IMR-90 (cell line): ENCODE measurements at regions not wholly inside any gene's neighbourhood (a gene's known extent, or its start where the extent isn't known, plus 50 kb on each side); places are given as distances from the start of the nearest gene placed in this dataset.

Source experiments
- ATAC-seq: fragments of 200-7000 bp; cut with Tn5 transposase; 2 replicates; pipeline ENCODE4 v1.9.1; 2020; ENCODE audit warnings: low read depth, mild to moderate bottlenecking, moderate library complexity
- BruUV-seq: library from RNA; stranded (reverse); fragments of 400-500 nt; replicated peaks from 2 replicates; lab custom pipeline; 2021; lab: Mats Ljungman, UMichigan
- CTCF ChIA-PET: fragments of 300-600 bp; formaldehyde crosslinking; extraction: SDS; loops from one replicate; lab custom pipeline; 2021; ENCODE audit warnings: antibody characterized with exemption; lab: Yijun Ruan, JAX
- POLR2A ChIA-PET: fragments of 300-600 bp; sonication (Branson Sonifier 250); formaldehyde crosslinking; loops from one replicate; lab custom pipeline; 2022; ENCODE audit warnings: antibody characterized with exemption; ENCODE audit not compliant: unreplicated experiment; lab: Charles Lee
- DNase-seq: peaks from one replicate; pipeline ENCODE4 v3.0.0; 2013
- H2AFZ ChIP-seq: replicated peaks from 2 replicates; pipeline ENCODE3; 2013; ENCODE audit warnings: low read length, mild to moderate bottlenecking; ENCODE audit not compliant: poor library complexity
- H2AK5ac ChIP-seq: 2 replicates; pipeline ENCODE4 v1.6.1; 2013; ENCODE audit warnings: low read depth, low read length, inconsistent platforms
- H2AK9ac ChIP-seq: replicated peaks from 2 replicates; pipeline ENCODE3; 2013; ENCODE audit warnings: mild to moderate bottlenecking, low read depth, low read length, moderate library complexity; ENCODE audit not compliant: poor library complexity
- H2BK120ac ChIP-seq: 2 replicates; pipeline ENCODE4 v1.6.1; 2013; ENCODE audit warnings: low read depth, low read length, inconsistent platforms
- H2BK15ac ChIP-seq: 3 replicates; pipeline ENCODE4 v1.6.1; 2013; ENCODE audit warnings: low read depth, low read length, inconsistent platforms
- H2BK20ac ChIP-seq: 2 replicates; pipeline ENCODE4 v1.6.1; 2013; ENCODE audit warnings: low read depth, mild to moderate bottlenecking, inconsistent platforms, low read length, moderate library complexity
- H2BK5ac ChIP-seq: 2 replicates; pipeline ENCODE4 v1.6.1; 2013; ENCODE audit warnings: mild to moderate bottlenecking, low read depth, low read length, inconsistent platforms; ENCODE audit not compliant: poor library complexity, severe bottlenecking
- H3K14ac ChIP-seq: replicated peaks from 2 replicates; pipeline ENCODE4 v1.6.1; 2013; ENCODE audit warnings: low read depth, low read length, inconsistent platforms
- H3K18ac ChIP-seq: 2 replicates; pipeline ENCODE4 v1.6.1; 2013; ENCODE audit warnings: low read depth, low read length, control low read depth
- H3K23ac ChIP-seq: 2 replicates; pipeline ENCODE4 v1.6.1; 2013; ENCODE audit warnings: low read depth, low read length, inconsistent platforms
- H3K27ac ChIP-seq: 2 replicates; pipeline ENCODE4 v1.5.1; 2013; ENCODE audit warnings: mild to moderate bottlenecking, control low read depth, low read length; ENCODE audit not compliant: insufficient read depth
- H3K27me3 ChIP-seq: 2 replicates; pipeline ENCODE4 v1.6.1; 2013; ENCODE audit warnings: low read length; ENCODE audit not compliant: control insufficient read depth, insufficient read depth
- H3K36me3 ChIP-seq: 2 replicates; pipeline ENCODE4 v1.6.1; 2013; ENCODE audit warnings: low read length, mixed read lengths; ENCODE audit not compliant: control insufficient read depth, insufficient read depth
- H3K4ac ChIP-seq: 2 replicates; pipeline ENCODE4 v1.6.1; 2013; ENCODE audit warnings: low read depth, low read length, inconsistent platforms
- H3K4me1 ChIP-seq: 2 replicates; pipeline ENCODE4 v1.6.1; 2013; ENCODE audit warnings: low read length, mixed read lengths; ENCODE audit not compliant: control insufficient read depth, insufficient read depth
- H3K4me2 ChIP-seq: 2 replicates; pipeline ENCODE4 v1.6.1; 2013; ENCODE audit warnings: low read depth, mild to moderate bottlenecking, control low read depth, low read length, moderate library complexity
- H3K4me3 ChIP-seq: 2 replicates; pipeline ENCODE4 v1.5.1; 2013; ENCODE audit warnings: low read depth, mild to moderate bottlenecking, control low read depth, low read length, moderate library complexity; ENCODE audit not compliant: insufficient read depth
- H3K56ac ChIP-seq: 2 replicates; pipeline ENCODE4 v1.6.1; 2013; ENCODE audit warnings: low read length, inconsistent platforms; ENCODE audit not compliant: insufficient read depth; ENCODE audit errors: extremely low read depth
- H3K79me1 ChIP-seq, 2 experiments: 2 replicates each; pipeline ENCODE4 v1.6.1; 2013; ENCODE audit warnings: low read length in 2 of 2, inconsistent platforms in 1 of 2, low read depth in 1 of 2
- H3K9ac ChIP-seq: 2 replicates; pipeline ENCODE4 v1.6.1; 2013; ENCODE audit warnings: low read depth, low read length, control low read depth
- H3K9me1 ChIP-seq: 2 replicates; pipeline ENCODE4 v1.6.1; 2013; ENCODE audit warnings: low read length, inconsistent platforms; ENCODE audit not compliant: insufficient read depth
- H3K9me3 ChIP-seq: 2 replicates; pipeline ENCODE4 v1.6.1; 2013; ENCODE audit warnings: low read length; ENCODE audit not compliant: control insufficient read depth, insufficient read depth
- H4K20me1 ChIP-seq: 2 replicates; pipeline ENCODE4 v1.6.1; 2013; ENCODE audit warnings: low read length, inconsistent platforms; ENCODE audit not compliant: insufficient read depth
- H4K5ac ChIP-seq: 2 replicates; pipeline ENCODE4 v1.6.1; 2013; ENCODE audit warnings: mild to moderate bottlenecking, low read depth, low read length, control low read depth
- H4K8ac ChIP-seq, 2 experiments: 2 replicates each; pipeline ENCODE4 v1.6.1; 2013; ENCODE audit warnings: low read depth in 2 of 2, low read length in 2 of 2, control low read depth in 1 of 2, inconsistent platforms in 1 of 2
- H4K91ac ChIP-seq: 2 replicates; pipeline ENCODE4 v1.6.1; 2013; ENCODE audit warnings: low read depth, low read length, inconsistent platforms; ENCODE audit not compliant: insufficient read depth
- BHLHE40 ChIP-seq: fragments of 150-350 bp; IDR thresholded peaks from 2 replicates; pipeline ENCODE4 v1.6.1; 2016; ENCODE audit warnings: mild to moderate bottlenecking, low read depth, low read length
- CHD1 ChIP-seq: IDR thresholded peaks from 2 replicates; pipeline ENCODE4 v1.6.1; 2012; ENCODE audit warnings: low read depth, low read length, improper control_type of control experiment
- CTCF ChIP-seq: conservative IDR thresholded peaks from 2 replicates; pipeline ENCODE4 v1.5.1; 2012; ENCODE audit warnings: mild to moderate bottlenecking, low read depth, low read length, improper control_type of control experiment
- FOS ChIP-seq: fragments of 150-350 bp; IDR thresholded peaks from 2 replicates; pipeline ENCODE4 v1.6.1; 2016; ENCODE audit warnings: low read depth, low read length
- MAZ ChIP-seq: IDR thresholded peaks from 2 replicates; pipeline ENCODE4 v1.6.1; 2012; ENCODE audit warnings: low read depth, mild to moderate bottlenecking, low read length, improper control_type of control experiment, moderate library complexity, borderline replicate concordance
- NFE2L2 ChIP-seq: fragments of 150-350 bp; IDR thresholded peaks from 2 replicates; pipeline ENCODE4 v1.6.1; 2016; ENCODE audit warnings: low read depth, mild to moderate bottlenecking, low read length
- POLR2A ChIP-seq: IDR thresholded peaks from 2 replicates; pipeline ENCODE4 v1.6.1; 2012; ENCODE audit warnings: mild to moderate bottlenecking, low read depth, low read length
- RAD21 ChIP-seq: IDR thresholded peaks from 2 replicates; pipeline ENCODE4 v1.6.1; 2012; ENCODE audit warnings: low read length, improper control_type of control experiment
- RCOR1 ChIP-seq: IDR thresholded peaks from 2 replicates; pipeline ENCODE4 v1.6.1; 2012; ENCODE audit warnings: mild to moderate bottlenecking, low read length, improper control_type of control experiment; ENCODE audit not compliant: insufficient replicate concordance
- RFX5 ChIP-seq: IDR thresholded peaks from 2 replicates; pipeline ENCODE4 v1.8.0; 2012; ENCODE audit warnings: low read depth, mild to moderate bottlenecking, low read length, moderate library complexity
- WGBS, 2 experiments: methylation state at CpG; one replicate each; pipeline versions ENCODE4 v1.1.5 to v1.1.7; 2013; ENCODE audit warnings: missing lambda C conversion rate in 2 of 2; ENCODE audit not compliant: insufficient read length in 1 of 2; ENCODE audit errors: extremely low coverage in 2 of 2; 5-methylcytosine and 5-hydroxymethylcytosine counted together
- dilution Hi-C: fragments of 300-500 bp; cut with HindIII; formaldehyde crosslinking; loops from one replicate; pipeline ENCODE4 v1.14.3; 2018; ENCODE audit warnings: low sequenced_read_pairs; ENCODE audit not compliant: unreplicated experiment
- in situ Hi-C: fragments of 300-500 bp; cut with MboI; formaldehyde crosslinking; loops from 3 replicates; pipeline ENCODE4 v1.14.3; 2019; ENCODE audit warnings: low sequenced_read_pairs, inconsistent platforms, mixed read lengths
- intact Hi-C: fragments of 100-400 bp; cut with micrococcal nuclease; formaldehyde crosslinking; loops from 2 replicates; pipeline ENCODE4 v1.10.0; 2022
- TF ChIP-seq, protein P1 (sequence below): fragments of 150-350 bp; IDR thresholded peaks from 2 replicates; pipeline ENCODE4 v1.6.1; 2016; ENCODE audit warnings: low read depth, mild to moderate bottlenecking, low read length, moderate library complexity, borderline replicate concordance

- H2BK20ac ChIP-seq = no peak overlapping the region
- H3K4ac ChIP-seq = no peak overlapping the region
- H2AFZ ChIP-seq = no peak overlapping the region
- no peak for ATAC-seq
- H4K5ac ChIP-seq = no peak overlapping the region
- H3K9ac ChIP-seq = no peak overlapping the region
- no peak overlapping the region for H2AK9ac ChIP-seq
- TF ChIP-seq POLR2A (no peak), CTCF (no peak), CHD1 (no peak), RAD21 (no peak), MAZ (no peak), BHLHE40 (no peak), RCOR1 (no peak), RFX5 (no peak), NFE2L2 (no peak), FOS (no peak)
- TF ChIP-seq, protein P1, sequence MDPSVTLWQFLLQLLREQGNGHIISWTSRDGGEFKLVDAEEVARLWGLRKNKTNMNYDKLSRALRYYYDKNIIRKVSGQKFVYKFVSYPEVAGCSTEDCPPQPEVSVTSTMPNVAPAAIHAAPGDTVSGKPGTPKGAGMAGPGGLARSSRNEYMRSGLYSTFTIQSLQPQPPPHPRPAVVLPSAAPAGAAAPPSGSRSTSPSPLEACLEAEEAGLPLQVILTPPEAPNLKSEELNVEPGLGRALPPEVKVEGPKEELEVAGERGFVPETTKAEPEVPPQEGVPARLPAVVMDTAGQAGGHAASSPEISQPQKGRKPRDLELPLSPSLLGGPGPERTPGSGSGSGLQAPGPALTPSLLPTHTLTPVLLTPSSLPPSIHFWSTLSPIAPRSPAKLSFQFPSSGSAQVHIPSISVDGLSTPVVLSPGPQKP = no peak
- no TSS peak for BruUV-seq
- no peak for DNase-seq
- no peak overlapping the region for H3K56ac ChIP-seq
- no peak overlapping the region for H2BK15ac ChIP-seq
- no peak overlapping the region for H2BK120ac ChIP-seq
- ChIA-PET CTCF (no interaction called here), POLR2A (no interaction called here)
- no peak overlapping the region for H2AK5ac ChIP-seq
- intact Hi-C loops = no loop called here
- no peak overlapping the region for H4K91ac ChIP-seq
- no peak overlapping the region for H3K23ac ChIP-seq
- H4K8ac ChIP-seq = no peak overlapping the region
- H3K4me1 ChIP-seq = no peaks in the 10 kb centered on the region
- no CpG with 5 or more reads among the region's 2 CpGs for WGBS, 2 experiments
- peaks cover 8% of the 10 kb centered on the region; the same call in 1 of the 2 replicates for H3K9me3 ChIP-seq
- dilution Hi-C loops = no loop called here
- no peaks in the 10 kb centered on the region for H3K79me1 ChIP-seq
- H3K36me3 ChIP-seq = no peaks in the 10 kb centered on the region
- in situ Hi-C loops = no loop called here
- no peak overlapping the region for H2BK5ac ChIP-seq
- H3K4me2 ChIP-seq = no peak overlapping the region
- H4K20me1 ChIP-seq = no peaks in the 10 kb centered on the region
- no peaks in the 10 kb centered on the region for H3K9me1 ChIP-seq
- H3K27ac ChIP-seq = no peak overlapping the region
- H3K18ac ChIP-seq = no peak overlapping the region
- H3K27me3 ChIP-seq = peaks cover 35% of the 10 kb centered on the region
- H3K4me3 ChIP-seq = no peak overlapping the region
- no peak overlapping the region for H3K14ac ChIP-seq
Observed at GRCh38 chr2:171625006-171625405, 62.3 kb upstream of the DYNC1I2 start.
